HepG2 (cell line): ENCODE measurements at regions not wholly inside any gene's neighbourhood (a gene's known extent, or its start where the extent isn't known, plus 50 kb on each side); places are given as distances from the start of the nearest gene placed in this dataset.

Experiments used
- ATAC-seq: fragments of 200-7000 bp; cut with Tn5 transposase; 3 replicates; pipeline ENCODE4 v1.9.1; 2020; ENCODE audit warnings: mild to moderate bottlenecking, moderate library complexity
- BruUV-seq: library from RNA; stranded (reverse); fragments of 400-500 nt; replicated peaks from 2 replicates; lab custom pipeline; 2021; lab: Mats Ljungman, UMichigan
- CTCF ChIA-PET: fragments of 300-600 bp; formaldehyde crosslinking; extraction: SDS; loops from one replicate; lab custom pipeline; 2021; ENCODE audit warnings: low total read pairs, inconsistent platforms, low intra/inter-chr PET ratio; lab: Yijun Ruan, JAX
- POLR2A ChIA-PET: fragments of 350-600 bp; sonication (Branson Sonifier 250); formaldehyde crosslinking; loops from one replicate; lab custom pipeline; 2020; ENCODE audit warnings: antibody characterized with exemption, inconsistent platforms; lab: Yijun Ruan, JAX
- DNase-seq: peaks from one replicate; pipeline ENCODE4 v3.0.0-alpha.2; 2015; ENCODE audit warnings: low spot score
- FAIRE-seq: peaks from 3 replicates; lab custom pipeline; 2011; peaks lifted over from hg19 to GRCh38; lab: Jason Lieb, UNC
- H2AFZ ChIP-seq: one replicate; pipeline ENCODE4 v1.6.1; 2011; ENCODE audit warnings: low read length, inconsistent platforms
- H3K27ac ChIP-seq: fragments of 300-600 bp; 3 replicates; pipeline ENCODE4 v1.8.0; 2011; ENCODE audit warnings: mixed run types, mild to moderate bottlenecking, mixed read lengths, low read length, inconsistent platforms; ENCODE audit not compliant: insufficient read depth; ENCODE audit errors: extremely low read length
- H3K27me3 ChIP-seq, 2 experiments: fragments of 200-600 bp in 1 of 2; 2 replicates in 1 of 2; 3 replicates in 1 of 2; pipeline versions ENCODE4 v1.6.0 to v1.8.0; 2011; ENCODE audit warnings: low read length in 2 of 2, mild to moderate bottlenecking in 2 of 2, moderate library complexity in 2 of 2, inconsistent platforms in 1 of 2; ENCODE audit not compliant: insufficient read depth in 2 of 2, control insufficient read depth in 1 of 2
- H3K36me3 ChIP-seq, 2 experiments: fragments of 200-600 bp in 1 of 2; replicated peaks in 1 of 2; 2 replicates in 1 of 2; 3 replicates in 1 of 2; pipeline versions ENCODE4 v1.5.1 to v1.8.0; 2011; ENCODE audit warnings: low read length in 2 of 2, inconsistent platforms in 1 of 2; ENCODE audit not compliant: insufficient read depth in 2 of 2, control insufficient read depth in 1 of 2
- H3K4me1 ChIP-seq: 2 replicates; pipeline ENCODE4 v1.5.1; 2012; ENCODE audit warnings: low read length, inconsistent platforms; ENCODE audit not compliant: insufficient read depth
- H3K4me2 ChIP-seq: 2 replicates; pipeline ENCODE4 v1.6.0; 2011; ENCODE audit warnings: low read depth, low read length, inconsistent platforms
- H3K4me3 ChIP-seq, 3 experiments: fragments of 200-600 bp in 1 of 3; sonication (generic), shearing (Covaris generic) in 1 of 3; replicated peaks in 1 of 3; 2 replicates each; pipeline ENCODE4 v1.5.1; 2011 to 2016; ENCODE audit warnings: low read length in 3 of 3, inconsistent platforms in 2 of 3, low read depth in 2 of 3, mild to moderate bottlenecking in 2 of 3, control low read depth in 1 of 3, mixed read lengths in 1 of 3; ENCODE audit not compliant: insufficient read depth in 1 of 3
- H3K79me2 ChIP-seq: one replicate; pipeline ENCODE4 v1.6.1; 2011; ENCODE audit warnings: low read length, inconsistent platforms; ENCODE audit not compliant: insufficient read depth
- H3K9ac ChIP-seq: 2 replicates; pipeline ENCODE4 v1.6.0; 2011; ENCODE audit warnings: mild to moderate bottlenecking, low read depth, low read length, inconsistent platforms; ENCODE audit not compliant: insufficient read depth
- H3K9me3 ChIP-seq: 2 replicates; pipeline ENCODE4 v1.5.1; 2012; ENCODE audit warnings: mild to moderate bottlenecking, low read length
- H4K20me1 ChIP-seq: 2 replicates; pipeline ENCODE4 v1.6.0; 2011; ENCODE audit warnings: inconsistent platforms, mild to moderate bottlenecking, low read length, moderate library complexity; ENCODE audit not compliant: insufficient read depth
- HNF4A ChIP-seq: sonication (generic); formaldehyde crosslinking; IDR thresholded peaks from 2 replicates; pipeline ENCODE4 v1.4.0; 2020; ENCODE audit warnings: missing genetic modification reagents
- KAT8 ChIP-seq: IDR thresholded peaks from 2 replicates; pipeline ENCODE4 v1.6.1; 2016; ENCODE audit warnings: missing genetic modification reagents, missing compliant biosample characterization
- ZNF17 ChIP-seq: sonication (generic); formaldehyde crosslinking; IDR thresholded peaks from 2 replicates; pipeline ENCODE4 v1.5.0; 2020; ENCODE audit warnings: mild to moderate bottlenecking, missing genetic modification reagents
- ZNF629 ChIP-seq: sonication (generic); formaldehyde crosslinking; conservative IDR thresholded peaks from 2 replicates; pipeline ENCODE4 v1.5.0; 2020; ENCODE audit warnings: missing genetic modification reagents
- ZNF652 ChIP-seq: IDR thresholded peaks from 2 replicates; pipeline ENCODE4 v1.6.1; 2016; ENCODE audit warnings: low read depth, borderline replicate concordance
- WGBS: methylation state at CpG from one replicate; pipeline ENCODE4 v1.1.6; 2017; ENCODE audit warnings: low lambda C conversion rate; 5-methylcytosine and 5-hydroxymethylcytosine counted together
- in situ Hi-C: cut with HindIII; loops from 2 replicates; pipeline ENCODE4 v1.10.0; 2017; ENCODE audit warnings: low pct_unique_long_range_greater_than_20kb; ENCODE audit not compliant: extremely low pct_ligation_motif_present
- intact Hi-C: fragments of 100-400 bp; cut with micrococcal nuclease; formaldehyde crosslinking; loops from one replicate; pipeline ENCODE4 v1.10.0; 2022; ENCODE audit not compliant: unreplicated experiment
- TF ChIP-seq, protein P1 (sequence below): sonication (generic); formaldehyde crosslinking; IDR thresholded peaks from 2 replicates; pipeline ENCODE4 v1.5.1; 2020; ENCODE audit warnings: mild to moderate bottlenecking, missing genetic modification reagents, borderline replicate concordance
- TF ChIP-seq, protein P2 (sequence below): sonication (generic); formaldehyde crosslinking; IDR thresholded peaks from 2 replicates; pipeline ENCODE4 v1.5.0; 2020; ENCODE audit warnings: missing genetic modification reagents, mild to moderate bottlenecking, borderline replicate concordance

DNA sequence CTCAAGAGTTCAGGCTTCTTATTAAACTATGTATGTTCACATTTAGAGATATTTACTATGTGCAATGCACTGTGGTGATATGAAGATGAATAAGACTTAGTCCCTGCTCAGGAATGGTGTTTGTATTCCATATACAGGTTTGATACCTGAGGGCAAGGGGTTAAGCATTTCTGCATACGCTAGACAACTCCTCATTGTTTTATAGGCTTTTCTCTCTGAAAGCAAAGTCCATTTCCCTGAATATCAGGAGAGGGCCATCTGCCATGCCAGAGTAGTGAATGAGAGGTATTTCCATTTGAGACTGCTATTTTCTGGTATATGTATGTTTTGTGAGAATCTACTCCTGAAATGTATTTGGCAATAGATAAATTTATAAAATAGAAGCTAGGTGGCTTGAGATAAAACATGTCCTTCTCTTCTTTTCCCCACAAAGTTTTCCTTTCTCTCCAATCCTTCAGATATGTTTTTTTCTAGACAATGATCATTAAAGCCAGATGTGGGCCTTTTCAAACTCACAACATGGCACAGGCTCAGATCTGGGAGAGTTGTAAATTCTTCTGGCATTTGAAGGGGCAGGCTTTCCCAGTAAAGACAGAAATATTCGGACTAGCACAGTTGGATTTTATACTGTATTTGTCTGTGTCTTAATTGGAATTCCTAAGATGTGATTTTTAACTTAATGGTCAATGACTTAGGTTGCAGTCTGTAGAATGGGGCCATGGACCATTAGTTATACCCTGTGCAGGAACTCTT, 73.3 kb upstream of the WDR26 start:
- H3K9me3 ChIP-seq: no peaks in the 10 kb centered on the region
- ATAC-seq (no peak), FAIRE-seq (no peak), DNase-seq (peak; percentile 43)
- H3K9ac ChIP-seq: no peak overlapping the region
- no peaks in the 10 kb centered on the region for H3K79me2 ChIP-seq
- H3K27me3 ChIP-seq: no peaks in the 10 kb centered on the region; a peak in 1 of 5 replicates
- H2AFZ ChIP-seq: no peak overlapping the region
- H3K4me1 ChIP-seq: peaks cover 91% of the 10 kb centered on the region
- no peak overlapping the region for H3K27ac ChIP-seq
- H3K4me3 ChIP-seq: no peak overlapping the region
- 3% methylated on average over 2 of the region's 2 CpGs for WGBS
- no peak overlapping the region for H3K4me2 ChIP-seq
- no peaks in the 10 kb centered on the region for H3K36me3 ChIP-seq
- intact Hi-C loops (no loop called here), in situ Hi-C loops (no loop called here)
- no TSS peak for BruUV-seq
- TF ChIP-seq HNF4A (peak; percentile 21; the same call in 1 of the 2 replicates), KAT8 (no peak), ZNF629 (CRISPR knock-in tag) (peak; percentile 33; the same call in 1 of the 2 replicates), ZNF17 (CRISPR knock-in tag) (no peak), ZNF652 (CRISPR knock-in tag) (peak; percentile 85)
- TF ChIP-seq, protein P1, sequence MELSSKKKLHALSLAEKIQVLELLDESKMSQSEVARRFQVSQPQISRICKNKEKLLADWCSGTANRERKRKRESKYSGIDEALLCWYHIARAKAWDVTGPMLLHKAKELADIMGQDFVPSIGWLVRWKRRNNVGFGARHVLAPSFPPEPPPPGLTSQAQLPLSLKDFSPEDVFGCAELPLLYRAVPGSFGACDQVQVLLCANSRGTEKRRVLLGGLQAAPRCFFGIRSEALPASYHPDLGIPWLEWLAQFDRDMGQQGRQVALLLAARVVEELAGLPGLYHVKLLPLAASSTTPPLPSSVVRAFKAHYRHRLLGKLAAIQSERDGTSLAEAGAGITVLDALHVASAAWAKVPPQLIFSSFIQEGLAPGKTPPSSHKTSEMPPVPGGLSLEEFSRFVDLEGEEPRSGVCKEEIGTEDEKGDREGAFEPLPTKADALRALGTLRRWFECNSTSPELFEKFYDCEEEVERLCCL (CRISPR knock-in tag): no peak
- TF ChIP-seq, protein P2, sequence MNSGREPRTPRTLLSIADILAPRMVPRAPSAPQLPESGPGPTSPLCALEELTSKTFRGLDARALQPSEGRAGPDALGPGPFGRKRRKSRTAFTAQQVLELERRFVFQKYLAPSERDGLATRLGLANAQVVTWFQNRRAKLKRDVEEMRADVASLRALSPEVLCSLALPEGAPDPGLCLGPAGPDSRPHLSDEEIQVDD: no peak
- ChIA-PET CTCF (no interaction called here), POLR2A (no interaction called here)
- H4K20me1 ChIP-seq: no peaks in the 10 kb centered on the region
